GM19372 (cell line): ENCODE measurements at regions not wholly inside any gene's neighbourhood (a gene's known extent, or its start where the extent isn't known, plus 50 kb on each side); places are given as distances from the start of the nearest gene placed in this dataset.

Experiments used
- ATAC-seq: cut with Tn5 transposase; IDR thresholded peaks from one replicate; pipeline ENCODE4 v1.9.1; 2021; ENCODE audit warnings: mild to moderate bottlenecking, low read depth, moderate library complexity; ENCODE audit not compliant: unreplicated experiment

DNA sequence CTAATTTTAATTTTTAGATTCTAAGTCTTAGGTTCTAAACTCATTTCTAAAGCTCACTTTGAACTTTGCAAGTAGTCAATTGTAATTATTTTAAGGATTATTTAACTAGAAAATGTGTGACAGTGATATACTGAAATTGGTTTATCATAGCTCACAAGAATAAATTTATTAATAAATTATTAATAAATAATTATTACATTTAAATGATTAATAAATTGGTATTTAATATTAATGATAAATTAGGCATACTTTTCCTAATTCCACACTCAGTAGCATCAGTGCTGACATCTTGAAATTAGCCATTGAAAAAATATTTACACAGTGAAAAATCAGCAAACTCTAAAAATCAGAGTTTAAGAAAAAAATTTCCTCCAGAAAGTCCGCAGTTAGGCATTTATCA lies 433.7 kb downstream of the FIGN start:
- ATAC-seq: no peak

DNA sequence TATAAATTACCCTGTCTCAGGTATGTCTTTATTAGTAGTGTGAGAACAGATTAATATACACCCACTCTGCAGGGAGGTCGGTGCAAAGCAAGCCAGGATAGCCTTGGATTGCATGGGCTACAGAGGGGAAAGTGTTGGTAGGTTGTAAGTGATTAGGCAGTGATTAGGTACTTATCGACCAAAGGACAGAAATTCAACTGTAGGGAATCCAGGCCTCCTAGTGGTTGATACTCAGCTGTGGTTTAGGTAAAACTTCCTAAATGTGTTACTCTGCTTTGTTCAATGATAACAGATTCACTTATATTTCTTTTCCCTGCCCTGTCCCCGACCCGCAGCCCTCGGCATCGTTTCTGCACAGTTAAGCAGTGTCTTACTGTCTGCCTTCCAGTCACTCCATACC lies 444.0 kb downstream of the FIGN start:
- no peak for ATAC-seq

DNA sequence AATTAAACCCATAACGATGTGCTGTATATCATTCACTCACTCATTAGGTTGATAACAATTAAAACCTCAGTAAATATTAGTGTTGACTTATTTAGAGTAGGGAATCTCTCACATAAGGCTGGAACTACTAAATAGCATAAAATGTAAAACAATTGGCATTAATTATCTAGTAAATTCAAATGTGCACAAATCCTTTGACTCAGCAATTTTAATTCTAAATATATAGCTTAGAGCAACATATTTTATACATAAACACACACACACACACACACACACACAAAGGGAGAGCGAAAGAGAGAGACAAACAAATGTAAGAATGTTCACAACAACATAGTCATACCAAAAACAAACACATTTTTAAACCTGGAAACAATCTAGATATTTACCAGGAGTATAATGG lies 443.1 kb upstream of the KCNH7 start:
- ATAC-seq: no peak

DNA sequence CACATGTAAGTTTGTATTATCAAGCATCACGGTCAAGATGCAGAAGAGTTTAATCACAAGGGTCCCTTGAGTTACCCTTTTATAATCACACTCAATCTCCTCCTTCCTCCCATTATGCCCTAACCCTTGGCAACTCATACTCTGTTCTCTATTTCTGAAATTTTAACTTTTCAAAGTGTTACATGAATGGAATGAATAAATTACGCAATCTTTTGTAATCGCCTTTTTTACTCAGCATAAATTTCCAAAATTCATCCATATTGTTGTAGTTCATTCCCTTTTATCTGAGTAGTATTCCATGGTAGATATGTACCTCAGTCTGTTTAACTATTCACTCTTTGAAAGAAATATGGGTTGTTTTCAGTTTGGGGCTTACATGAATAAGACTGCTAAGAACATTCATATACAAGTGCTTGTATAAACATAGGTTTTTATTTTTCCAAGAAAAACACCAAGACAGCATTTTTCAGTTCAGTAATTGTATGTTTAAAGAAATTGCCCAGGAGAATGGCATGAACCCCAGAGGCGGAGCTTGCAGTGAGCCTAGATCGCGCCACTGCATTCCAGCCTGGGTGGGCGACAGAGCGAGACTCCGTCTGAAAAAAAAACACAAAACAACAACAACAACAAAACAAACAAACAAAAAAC lies 430.9 kb upstream of the KCNH7 start:
- no peak for ATAC-seq

DNA sequence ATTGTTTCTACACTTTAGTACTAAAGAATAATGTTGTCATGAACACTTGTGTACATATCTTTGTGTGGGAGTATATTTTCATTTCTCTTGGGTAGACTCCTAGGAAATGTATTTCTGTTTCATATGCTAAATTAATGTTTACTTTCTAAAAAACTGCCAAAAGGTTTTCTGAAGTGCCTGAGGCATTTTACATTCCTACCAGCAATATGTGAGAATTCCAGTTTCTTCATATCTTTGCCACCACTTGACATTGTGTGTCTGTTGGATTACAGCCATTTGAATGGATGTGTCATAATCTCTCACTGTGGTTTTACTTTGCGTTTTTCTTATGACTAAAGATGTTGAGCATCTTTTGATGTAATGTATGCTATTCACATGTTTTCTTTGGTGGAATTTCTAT lies 428.2 kb upstream of the KCNH7 start:
- no peak for ATAC-seq

DNA sequence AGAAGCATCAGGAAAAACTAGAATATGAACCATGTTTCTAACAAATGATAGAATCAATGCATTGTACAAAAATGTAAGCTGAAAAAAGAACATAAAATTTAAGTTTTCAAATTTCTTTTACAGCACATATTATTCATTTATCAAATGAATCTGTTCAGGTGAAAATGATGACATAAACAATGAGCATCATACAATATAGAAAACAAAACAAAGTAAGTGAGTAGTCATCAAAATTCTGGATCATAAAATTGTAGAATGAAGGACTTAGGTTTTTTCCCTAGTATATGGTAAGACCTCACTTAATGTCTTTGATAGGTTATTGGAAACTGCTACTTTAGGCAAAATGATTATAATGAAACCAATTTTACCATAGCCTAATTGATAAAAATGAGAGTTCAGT lies 427.0 kb upstream of the KCNH7 start:
- ATAC-seq: no peak

DNA sequence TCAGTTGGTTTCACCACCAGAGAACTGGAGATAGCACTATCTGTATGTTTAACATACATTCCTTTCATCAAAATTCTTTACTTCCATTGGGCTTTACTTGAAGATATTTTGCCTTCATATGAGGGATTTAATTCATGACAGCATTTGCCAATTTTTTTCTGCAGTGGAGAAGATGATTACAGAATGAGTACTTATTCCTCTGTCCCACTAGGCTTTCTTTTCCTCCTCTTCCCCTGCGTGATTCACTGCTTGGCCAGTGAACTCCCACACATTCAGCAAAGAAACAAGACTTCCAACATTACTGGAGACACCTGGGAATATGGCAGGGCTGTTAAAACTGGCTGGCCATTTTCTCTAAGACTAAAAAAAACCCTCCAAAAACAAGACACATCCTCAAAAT lies 425.8 kb upstream of the KCNH7 start:
- ATAC-seq: no peak

DNA sequence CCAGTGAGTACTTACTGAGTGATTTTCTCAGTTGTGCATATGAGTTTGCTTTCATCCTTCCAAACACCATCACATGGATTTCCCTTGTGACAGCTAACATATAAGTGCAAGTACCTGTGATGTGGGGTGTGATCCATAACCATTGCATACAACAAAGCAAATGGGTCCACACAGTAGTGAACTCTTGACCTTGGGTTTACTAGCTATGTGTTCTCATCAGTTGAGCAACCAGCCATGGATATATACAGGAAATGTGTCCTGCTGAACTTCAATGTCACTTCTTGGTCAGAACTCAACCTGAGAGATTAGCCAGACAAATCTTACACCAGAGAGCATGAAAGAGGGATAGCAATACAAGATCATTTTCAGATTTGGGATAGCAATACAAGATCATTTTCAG lies 420.9 kb upstream of the KCNH7 start:
- ATAC-seq: no peak

DNA sequence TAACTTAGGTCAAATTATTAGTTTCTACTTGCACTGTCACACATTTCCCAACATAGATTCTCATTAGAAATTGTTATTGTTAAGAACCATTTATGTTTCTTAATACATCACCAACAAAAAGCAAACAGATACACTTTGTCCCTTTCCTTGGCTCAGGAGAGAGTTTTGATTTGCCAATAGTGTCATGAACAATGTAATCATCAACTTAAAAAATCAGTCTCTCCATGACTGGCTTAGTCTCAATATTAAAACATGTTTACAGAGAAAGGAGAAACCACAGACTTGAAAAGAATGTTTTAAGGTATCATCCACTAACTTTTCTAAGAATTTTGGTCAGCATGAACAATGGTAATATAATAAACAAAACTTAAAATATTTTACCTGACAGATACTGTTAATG lies 416.5 kb upstream of the KCNH7 start:
- ATAC-seq: no peak

DNA sequence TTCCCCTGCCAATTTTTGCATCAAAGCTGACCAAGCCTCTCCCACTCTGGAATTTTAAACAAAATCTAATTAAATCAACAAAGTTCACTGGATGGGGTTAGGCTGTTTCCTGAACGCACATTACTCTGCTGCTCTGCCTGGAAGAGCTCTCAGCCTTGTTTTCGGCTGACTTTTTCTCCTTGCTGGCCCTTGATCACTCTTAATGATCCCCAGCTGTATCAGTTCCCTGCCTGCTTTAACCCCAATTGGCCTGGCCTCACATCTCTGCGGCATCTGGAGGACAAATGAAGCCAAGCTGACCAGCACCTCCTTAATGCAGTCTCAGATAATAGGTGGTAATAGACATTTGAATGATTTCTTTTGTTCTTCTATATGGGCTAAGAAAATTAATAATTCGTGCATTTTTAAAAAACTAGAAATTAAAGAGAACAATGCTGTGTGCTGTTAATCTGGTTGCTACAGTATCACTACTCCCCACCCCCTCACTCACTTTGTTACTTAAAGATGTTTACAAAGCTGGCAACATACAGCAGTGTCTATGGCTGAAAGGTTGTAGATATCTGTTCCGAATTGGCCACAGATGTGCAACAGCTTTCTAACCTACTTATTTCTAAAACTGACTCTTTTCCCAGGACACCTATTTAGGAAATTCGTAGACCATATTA lies 415.2 kb upstream of the KCNH7 start:
- ATAC-seq: no peak

DNA sequence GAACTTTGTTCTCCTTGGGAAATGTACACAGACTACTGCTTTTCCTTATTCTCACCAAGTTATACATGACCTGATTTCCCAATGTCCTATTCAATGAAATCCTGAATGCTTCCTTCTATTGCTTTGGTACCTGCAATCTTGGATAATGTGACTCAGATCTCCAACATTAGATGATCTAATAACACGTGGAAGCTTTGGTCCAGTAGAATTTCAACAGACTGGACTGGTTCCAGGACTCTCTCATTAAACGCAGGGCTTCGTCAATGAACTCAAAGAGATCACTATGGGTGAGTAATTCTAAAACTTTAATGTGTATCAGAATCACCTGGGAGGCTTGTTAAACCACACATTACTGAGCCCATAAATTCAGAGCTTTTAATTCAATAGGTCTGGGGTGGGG lies 413.6 kb upstream of the KCNH7 start:
- ATAC-seq: no peak

DNA sequence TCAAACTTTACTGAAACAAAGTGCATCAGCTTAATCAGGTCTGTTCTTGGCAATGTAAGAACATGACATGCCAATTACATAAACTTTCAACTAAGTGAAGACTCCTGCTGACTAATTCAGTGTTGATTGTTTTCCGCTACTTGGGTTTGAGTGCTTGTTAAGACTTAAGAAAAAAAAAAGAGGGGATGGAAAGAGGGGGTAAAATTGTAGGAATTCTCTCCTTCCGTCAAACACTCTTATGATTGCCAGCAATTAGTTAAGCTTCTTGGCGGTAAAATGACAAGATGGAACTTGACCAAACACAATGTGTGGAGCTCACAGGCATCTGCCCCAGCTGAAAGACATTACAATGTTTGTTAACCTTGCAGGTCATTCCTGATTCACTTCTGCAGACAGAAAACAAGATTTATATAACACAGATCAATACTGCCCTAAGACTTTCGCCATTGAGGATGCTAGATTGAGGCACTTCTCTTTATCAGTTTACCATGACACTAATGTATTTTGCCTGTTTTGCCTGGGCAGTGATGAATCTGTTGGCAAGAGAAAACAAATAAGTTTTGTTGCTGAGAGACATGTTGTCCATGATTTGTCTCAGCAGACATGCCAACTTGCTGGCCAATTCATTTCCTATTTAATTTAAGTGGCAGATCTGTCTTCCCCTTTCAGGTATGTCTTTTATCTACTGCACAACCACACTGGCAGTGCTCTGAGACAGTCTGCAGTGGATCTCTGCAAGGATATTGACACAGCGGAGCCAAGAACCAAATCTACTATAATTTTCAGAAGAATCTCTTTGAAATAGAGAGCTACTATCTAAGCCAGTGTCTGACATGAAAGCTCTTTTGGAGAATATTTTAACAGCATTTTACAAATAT lies 410.0 kb upstream of the KCNH7 start:
- no peak for ATAC-seq

DNA sequence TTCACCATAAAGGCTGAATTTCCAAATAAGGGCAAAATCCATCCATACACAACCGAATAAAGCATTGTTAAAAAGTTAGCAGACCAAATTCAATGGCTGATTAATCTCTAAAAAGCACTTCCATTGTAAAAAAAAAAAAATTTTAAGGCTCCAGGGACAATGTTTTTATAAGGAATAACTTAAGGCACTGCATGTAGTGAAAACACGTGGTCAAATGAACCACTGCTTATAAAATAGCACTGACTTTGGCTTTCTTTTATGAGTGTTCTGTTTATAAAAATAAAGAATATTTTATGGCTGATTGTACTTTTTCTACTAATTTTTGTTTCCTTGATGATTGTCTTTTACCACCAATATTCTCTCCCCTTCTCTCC lies 409.3 kb upstream of the KCNH7 start:
- no peak for ATAC-seq

DNA sequence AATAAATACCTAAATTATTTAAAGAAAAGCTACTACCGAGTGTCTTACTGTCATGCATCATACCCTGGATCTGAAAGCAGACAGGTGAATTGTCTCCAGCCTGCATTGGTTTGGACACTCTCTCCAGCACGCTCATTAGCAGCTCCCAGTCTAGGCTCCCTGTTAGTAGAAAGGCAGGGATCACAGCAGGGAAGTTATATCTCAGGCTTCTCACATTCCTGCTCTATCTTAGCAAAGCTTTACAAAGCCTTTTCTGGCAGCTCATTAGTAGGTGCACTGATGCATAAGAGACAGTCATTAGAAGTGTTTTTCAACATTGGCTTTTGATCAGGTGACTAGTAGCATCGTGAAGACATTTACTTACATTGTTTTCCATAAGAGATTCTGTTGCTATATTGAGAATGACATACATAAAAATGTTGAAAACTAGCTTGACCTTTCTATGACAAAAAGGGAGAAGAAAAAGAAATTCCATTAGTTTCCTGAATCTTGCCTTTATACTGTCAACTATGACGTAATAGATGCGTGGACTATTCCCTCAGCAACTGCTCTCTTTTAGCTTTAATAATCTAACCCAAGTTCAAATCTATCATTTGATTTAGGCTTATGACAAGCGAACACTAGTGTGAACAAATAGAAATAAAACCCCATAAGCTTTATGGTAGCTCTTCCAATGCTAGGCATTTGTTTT lies 408.7 kb upstream of the KCNH7 start:
- ATAC-seq: no peak

DNA sequence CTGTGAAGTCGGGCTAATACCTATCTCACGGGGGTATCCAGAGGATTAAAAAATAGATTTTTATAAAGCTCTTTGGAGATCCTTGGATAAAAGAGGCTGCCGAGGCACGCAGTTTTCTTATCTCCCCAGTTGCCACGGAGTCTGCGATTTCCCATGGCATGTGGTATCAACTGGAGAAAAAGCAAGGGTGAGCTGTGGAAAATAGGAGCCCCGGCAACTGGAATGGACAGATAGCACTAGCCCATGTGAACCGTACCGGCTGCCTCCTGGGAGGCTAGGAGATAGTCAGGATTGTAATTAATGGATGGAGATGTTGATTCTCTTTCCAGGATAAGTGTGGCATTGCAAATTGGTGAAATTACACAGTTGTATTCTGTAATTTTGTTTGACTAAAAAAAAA lies 407.6 kb upstream of the KCNH7 start:
- no peak for ATAC-seq

DNA sequence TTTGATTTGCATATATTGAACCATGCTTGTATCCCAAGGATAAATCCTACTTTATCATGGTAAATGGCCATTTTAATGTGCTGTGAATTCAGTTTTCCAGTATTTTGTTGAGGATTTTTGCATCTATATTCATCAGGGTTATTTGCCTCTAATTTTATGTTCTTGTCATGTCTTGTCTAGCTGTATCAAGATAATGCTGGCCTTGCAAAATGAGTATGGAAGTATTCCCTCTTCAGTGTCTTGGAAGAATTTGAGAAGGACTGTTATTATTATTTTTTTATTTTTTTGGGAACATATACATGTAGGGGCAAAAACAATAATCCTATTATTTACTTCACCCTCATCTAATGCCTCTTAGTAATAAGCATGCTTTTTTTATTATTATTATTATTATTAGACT lies 398.0 kb upstream of the KCNH7 start:
- no peak for ATAC-seq

DNA sequence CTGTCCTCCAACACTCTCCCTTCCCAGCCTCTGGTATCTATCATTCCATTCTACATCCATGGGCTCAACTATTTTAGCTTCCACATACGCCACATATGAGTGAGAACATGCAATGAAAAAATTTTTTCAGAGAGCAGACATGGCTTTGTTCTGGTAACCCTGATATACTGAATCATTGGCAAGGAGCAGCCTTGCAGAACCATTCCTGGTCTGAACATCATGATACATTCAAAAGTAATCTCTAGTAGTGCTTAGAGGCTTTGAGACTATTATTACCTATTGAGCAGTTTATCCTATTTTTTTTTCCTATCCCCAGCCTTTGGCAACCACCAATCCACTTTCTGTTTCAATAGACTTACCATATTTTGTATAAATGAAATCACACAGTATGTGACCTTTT lies 393.1 kb upstream of the KCNH7 start:
- no peak for ATAC-seq

DNA sequence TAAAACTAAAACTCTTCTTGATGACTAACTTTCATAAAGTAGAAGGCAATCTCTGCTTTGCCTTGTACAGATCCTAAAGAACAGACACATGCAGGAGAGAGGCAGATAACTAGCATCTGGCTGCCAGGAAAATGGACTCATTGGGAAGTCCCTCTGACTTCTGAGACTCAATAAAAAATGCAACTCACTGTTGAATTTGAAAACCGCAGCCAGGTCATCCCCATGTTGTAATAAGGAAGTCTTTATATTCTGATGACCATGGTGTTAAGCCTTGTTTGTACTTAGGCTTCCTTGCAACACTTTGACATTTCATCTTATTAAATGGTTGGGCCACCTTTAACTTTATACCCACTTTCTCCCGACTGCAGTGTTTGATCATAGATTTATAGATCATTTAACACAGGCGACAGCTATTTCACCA lies 375.1 kb upstream of the KCNH7 start:
- no peak for ATAC-seq

DNA sequence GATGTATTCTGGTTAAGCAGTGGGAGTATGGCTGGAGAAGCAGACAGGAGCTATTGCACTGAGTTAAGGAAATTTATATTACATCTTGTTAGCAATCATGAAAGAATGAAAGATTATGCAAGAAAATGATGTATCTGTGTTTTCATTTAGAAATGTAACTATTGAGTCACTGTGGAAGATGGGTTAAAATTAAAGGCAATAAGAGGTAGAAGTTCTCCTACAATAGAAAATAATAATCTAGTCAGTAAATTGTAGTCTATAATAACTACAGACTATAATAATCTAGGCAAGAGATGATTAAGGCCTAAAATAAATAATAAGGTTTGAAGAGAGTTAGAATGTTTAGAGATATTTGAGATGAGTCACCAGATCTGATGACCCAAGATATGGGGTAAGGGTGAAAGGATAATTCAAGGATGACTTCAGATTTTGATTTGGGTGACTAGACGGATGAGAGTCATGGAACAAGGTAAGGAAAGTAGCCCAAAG lies 371.9 kb upstream of the KCNH7 start:
- no peak for ATAC-seq

DNA sequence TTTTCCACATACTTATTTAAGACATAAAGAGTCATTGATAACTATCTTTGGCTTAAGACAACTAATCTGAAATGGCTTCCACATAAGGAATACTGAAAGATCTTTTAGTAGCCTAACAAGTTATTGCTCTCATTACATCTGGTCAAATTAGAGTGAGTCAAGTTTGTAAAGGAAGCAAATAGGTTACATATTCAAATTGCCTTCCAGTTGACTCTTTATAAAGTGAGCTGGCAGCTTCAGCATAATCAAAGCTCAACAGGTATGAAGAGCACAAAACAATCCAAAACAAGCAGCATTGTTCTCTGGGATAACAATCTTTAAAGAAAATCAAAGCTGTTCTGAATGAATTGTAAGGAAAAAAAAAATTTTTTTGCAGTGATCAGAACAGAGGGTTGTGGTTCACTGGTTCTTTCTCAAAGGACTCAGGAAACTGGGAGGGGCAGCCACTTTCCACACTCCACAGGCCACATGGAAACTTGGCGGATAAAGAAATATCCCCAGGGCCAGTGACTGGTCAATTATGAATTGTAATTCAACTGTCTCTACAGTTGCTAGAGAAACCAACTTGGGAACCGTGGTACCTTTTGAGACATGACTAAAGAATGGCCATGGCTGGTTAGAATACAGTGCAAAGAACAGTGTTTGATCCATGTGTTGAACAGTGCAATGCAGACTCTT lies 369.3 kb upstream of the KCNH7 start:
- ATAC-seq: no peak
